ENCODE measurements at regions not wholly inside any gene's neighbourhood (a gene's known extent, or its start where the extent isn't known, plus 50 kb on each side); places are given as distances from the start of the nearest gene placed in this dataset.
A peak's percentile ranks its signal among the peaks of the same experiment; 100 is the strongest.

DNA sequence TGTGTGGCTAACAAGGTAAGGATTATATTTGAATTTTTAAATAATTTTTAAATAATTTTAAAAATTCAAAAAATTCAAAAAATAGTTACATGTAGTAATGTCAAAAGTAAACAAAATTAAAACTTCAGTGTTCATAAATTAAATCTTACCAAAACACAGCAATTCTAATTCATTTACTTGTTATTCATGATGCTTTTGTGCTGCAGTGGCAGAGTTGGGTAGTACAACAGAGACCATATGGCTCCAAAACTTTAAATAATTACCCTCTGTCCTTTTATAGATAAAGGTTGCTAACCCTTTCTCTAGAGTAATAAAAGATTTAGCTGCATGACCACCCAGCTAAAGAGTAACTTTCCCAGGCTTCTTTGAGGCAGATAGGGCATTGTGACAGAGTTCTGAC, 1355.6 kb downstream of the FSTL5 start:
- H3K27ac Mint-ChIP-seq (ENCODE audit: unreplicated experiment) = no peak overlapping the region
- no peaks in the 10 kb centered on the region for H3K36me3 Mint-ChIP-seq (ENCODE audit: low read depth)
- H3K27me3 Mint-ChIP-seq (ENCODE audit: low read depth) = peaks cover 2% of the 10 kb centered on the region
- DNase-seq (ENCODE audit: low spot score) = no peak
- H3K4me1 Mint-ChIP-seq (ENCODE audit: low read depth) = no peaks in the 10 kb centered on the region
- no peak overlapping the region for H3K4me3 Mint-ChIP-seq (ENCODE audit: unreplicated experiment)
- TF ChIP-seq, protein P1, sequence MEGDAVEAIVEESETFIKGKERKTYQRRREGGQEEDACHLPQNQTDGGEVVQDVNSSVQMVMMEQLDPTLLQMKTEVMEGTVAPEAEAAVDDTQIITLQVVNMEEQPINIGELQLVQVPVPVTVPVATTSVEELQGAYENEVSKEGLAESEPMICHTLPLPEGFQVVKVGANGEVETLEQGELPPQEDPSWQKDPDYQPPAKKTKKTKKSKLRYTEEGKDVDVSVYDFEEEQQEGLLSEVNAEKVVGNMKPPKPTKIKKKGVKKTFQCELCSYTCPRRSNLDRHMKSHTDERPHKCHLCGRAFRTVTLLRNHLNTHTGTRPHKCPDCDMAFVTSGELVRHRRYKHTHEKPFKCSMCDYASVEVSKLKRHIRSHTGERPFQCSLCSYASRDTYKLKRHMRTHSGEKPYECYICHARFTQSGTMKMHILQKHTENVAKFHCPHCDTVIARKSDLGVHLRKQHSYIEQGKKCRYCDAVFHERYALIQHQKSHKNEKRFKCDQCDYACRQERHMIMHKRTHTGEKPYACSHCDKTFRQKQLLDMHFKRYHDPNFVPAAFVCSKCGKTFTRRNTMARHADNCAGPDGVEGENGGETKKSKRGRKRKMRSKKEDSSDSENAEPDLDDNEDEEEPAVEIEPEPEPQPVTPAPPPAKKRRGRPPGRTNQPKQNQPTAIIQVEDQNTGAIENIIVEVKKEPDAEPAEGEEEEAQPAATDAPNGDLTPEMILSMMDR (IDR thresholded peaks at IDR 0.05) = no peak
- H3K9me3 Mint-ChIP-seq (ENCODE audit: low read depth) = no peaks in the 10 kb centered on the region

DNA sequence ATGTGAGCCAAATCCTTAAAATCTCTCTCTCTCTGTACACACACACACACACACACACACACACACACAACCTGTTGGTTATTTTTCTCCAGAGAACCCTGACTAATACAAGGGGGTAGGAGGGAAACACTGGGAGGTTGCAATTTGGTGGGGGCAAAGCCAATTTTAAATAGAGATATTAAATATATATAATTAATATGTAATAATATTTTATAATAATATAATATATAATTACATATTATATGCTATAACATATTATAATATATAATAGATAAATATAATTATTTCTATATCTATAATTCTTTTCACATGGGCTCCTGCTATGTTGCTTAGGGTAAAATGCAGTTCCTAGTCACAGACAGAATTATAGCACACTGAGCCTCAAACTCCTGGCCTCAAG, 1354.2 kb downstream of the FSTL5 start:
- Mint-ChIP-seq H3K4me1 (ENCODE audit: low read depth) (no peaks in the 10 kb centered on the region), H3K4me3 (ENCODE audit: unreplicated experiment) (no peak overlapping the region), H3K27me3 (ENCODE audit: low read depth) (peaks cover 2% of the 10 kb centered on the region), H3K27ac (ENCODE audit: unreplicated experiment) (no peak overlapping the region), H3K9me3 (ENCODE audit: low read depth) (no peaks in the 10 kb centered on the region), H3K36me3 (ENCODE audit: low read depth) (no peaks in the 10 kb centered on the region)
- no peak for DNase-seq (ENCODE audit: low spot score)
- TF ChIP-seq, protein P1 (IDR thresholded peaks at IDR 0.05) = no peak

DNA sequence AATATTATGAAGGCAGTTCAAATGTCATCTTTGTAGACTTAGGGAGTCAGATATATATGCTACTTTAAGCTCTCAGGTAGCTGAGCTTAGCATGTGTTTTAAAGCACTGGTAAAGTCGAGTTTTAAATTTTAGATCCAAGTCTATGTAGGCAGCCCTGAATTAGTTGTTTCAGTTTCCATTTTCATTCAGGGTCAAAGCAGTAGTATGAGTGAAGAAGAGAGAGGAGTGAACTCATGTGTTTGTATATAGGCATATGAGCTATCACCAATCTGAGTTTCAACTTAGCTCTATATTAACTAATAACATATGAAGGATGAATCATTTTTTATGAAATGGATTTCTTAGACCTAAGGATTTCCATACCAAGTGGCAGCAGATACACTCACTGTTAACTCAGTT, 1353.4 kb downstream of the FSTL5 start:
- no peaks in the 10 kb centered on the region for H3K36me3 Mint-ChIP-seq (ENCODE audit: low read depth)
- no peak overlapping the region for H3K4me3 Mint-ChIP-seq (ENCODE audit: unreplicated experiment)
- H3K27me3 Mint-ChIP-seq (ENCODE audit: low read depth) = peaks cover 2% of the 10 kb centered on the region
- H3K9me3 Mint-ChIP-seq (ENCODE audit: low read depth) = no peaks in the 10 kb centered on the region
- no peak for DNase-seq (ENCODE audit: low spot score)
- TF ChIP-seq, protein P1 (IDR thresholded peaks at IDR 0.05) = no peak
- no peaks in the 10 kb centered on the region for H3K4me1 Mint-ChIP-seq (ENCODE audit: low read depth)
- H3K27ac Mint-ChIP-seq (ENCODE audit: unreplicated experiment) = no peak overlapping the region

DNA sequence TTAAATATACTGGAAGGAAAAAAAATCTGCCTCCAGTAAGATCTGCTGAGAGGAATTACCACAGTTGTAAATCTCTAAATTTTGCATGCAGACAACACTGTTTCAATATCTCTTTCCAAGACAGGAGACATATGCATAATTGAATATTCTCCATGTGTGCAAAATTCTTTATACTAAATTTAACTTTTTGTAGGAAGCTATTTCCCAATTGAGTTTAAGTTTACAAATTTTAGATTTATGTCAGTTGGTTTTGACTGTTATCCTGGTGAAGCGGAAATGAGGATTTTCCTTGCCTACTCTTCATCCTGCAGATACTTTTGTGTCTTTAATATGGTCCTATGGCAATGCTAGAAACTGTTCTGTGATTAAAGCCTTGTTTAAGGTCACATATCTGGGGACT, 1352.9 kb downstream of the FSTL5 start:
- no peak overlapping the region for H3K27ac Mint-ChIP-seq (ENCODE audit: unreplicated experiment)
- no peaks in the 10 kb centered on the region for H3K36me3 Mint-ChIP-seq (ENCODE audit: low read depth)

DNA sequence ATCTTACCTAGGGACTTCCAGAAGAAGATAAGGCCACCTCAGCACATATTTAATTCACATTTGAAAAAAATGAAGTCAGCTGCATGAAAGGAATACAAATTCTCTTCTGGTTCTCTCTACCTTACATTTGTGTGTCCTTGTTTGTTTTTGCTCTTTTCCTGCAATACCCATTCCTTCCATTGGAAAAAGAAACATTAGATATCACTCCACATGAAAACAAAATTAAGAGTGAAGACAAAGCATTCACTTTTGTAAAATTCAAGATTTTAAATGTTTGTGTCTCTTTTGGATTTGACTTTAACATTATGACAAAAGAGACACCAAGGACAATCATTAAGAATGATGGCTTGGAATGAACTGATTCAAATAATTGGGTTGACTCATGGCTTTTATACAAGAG, 1351.8 kb downstream of the FSTL5 start:
- TF ChIP-seq, protein P1 (IDR thresholded peaks at IDR 0.05) = peak; percentile 36
- H3K27me3 Mint-ChIP-seq (ENCODE audit: low read depth) = peaks cover 2% of the 10 kb centered on the region
- no peak for DNase-seq (ENCODE audit: low spot score)
- H3K4me1 Mint-ChIP-seq (ENCODE audit: low read depth) = no peaks in the 10 kb centered on the region
- H3K36me3 Mint-ChIP-seq (ENCODE audit: low read depth) = no peaks in the 10 kb centered on the region
- no peak overlapping the region for H3K4me3 Mint-ChIP-seq (ENCODE audit: unreplicated experiment)
- no peaks in the 10 kb centered on the region for H3K9me3 Mint-ChIP-seq (ENCODE audit: low read depth)
- no peak overlapping the region for H3K27ac Mint-ChIP-seq (ENCODE audit: unreplicated experiment)

More for the DNA sequence above, 1352.9 kb downstream of the FSTL5 start:
- TF ChIP-seq, protein P1 (IDR thresholded peaks at IDR 0.05) = no peak
- no peak for DNase-seq (ENCODE audit: low spot score)
- Mint-ChIP-seq H3K4me3 (ENCODE audit: unreplicated experiment) (no peak overlapping the region), H3K4me1 (ENCODE audit: low read depth) (no peaks in the 10 kb centered on the region), H3K27me3 (ENCODE audit: low read depth) (peaks cover 2% of the 10 kb centered on the region), H3K9me3 (ENCODE audit: low read depth) (no peaks in the 10 kb centered on the region)
